HepG2 (cell line): ENCODE measurements at regions not wholly inside any gene's neighbourhood (a gene's known extent, or its start where the extent isn't known, plus 50 kb on each side); places are given as distances from the start of the nearest gene placed in this dataset.

Source experiments
- ATAC-seq: fragments of 200-7000 bp; cut with Tn5 transposase; 3 replicates; pipeline ENCODE4 v1.9.1; 2020; ENCODE audit warnings: mild to moderate bottlenecking, moderate library complexity
- BruUV-seq: library from RNA; stranded (reverse); fragments of 400-500 nt; replicated peaks from 2 replicates; lab custom pipeline; 2021; lab: Mats Ljungman, UMichigan
- CTCF ChIA-PET: fragments of 300-600 bp; formaldehyde crosslinking; extraction: SDS; loops from one replicate; lab custom pipeline; 2021; ENCODE audit warnings: low total read pairs, inconsistent platforms, low intra/inter-chr PET ratio; lab: Yijun Ruan, JAX
- POLR2A ChIA-PET: fragments of 350-600 bp; sonication (Branson Sonifier 250); formaldehyde crosslinking; loops from one replicate; lab custom pipeline; 2020; ENCODE audit warnings: antibody characterized with exemption, inconsistent platforms; lab: Yijun Ruan, JAX
- DNase-seq: peaks from one replicate; pipeline ENCODE4 v3.0.0-alpha.2; 2015; ENCODE audit warnings: low spot score
- FAIRE-seq: peaks from 3 replicates; lab custom pipeline; 2011; peaks lifted over from hg19 to GRCh38; lab: Jason Lieb, UNC
- H2AFZ ChIP-seq: one replicate; pipeline ENCODE4 v1.6.1; 2011; ENCODE audit warnings: low read length, inconsistent platforms
- H3K27ac ChIP-seq: fragments of 300-600 bp; 3 replicates; pipeline ENCODE4 v1.8.0; 2011; ENCODE audit warnings: mixed run types, mild to moderate bottlenecking, mixed read lengths, low read length, inconsistent platforms; ENCODE audit not compliant: insufficient read depth; ENCODE audit errors: extremely low read length
- H3K27me3 ChIP-seq, 2 experiments: fragments of 200-600 bp in 1 of 2; 2 replicates in 1 of 2; 3 replicates in 1 of 2; pipeline versions ENCODE4 v1.6.0 to v1.8.0; 2011; ENCODE audit warnings: low read length in 2 of 2, mild to moderate bottlenecking in 2 of 2, moderate library complexity in 2 of 2, inconsistent platforms in 1 of 2; ENCODE audit not compliant: insufficient read depth in 2 of 2, control insufficient read depth in 1 of 2
- H3K36me3 ChIP-seq, 2 experiments: fragments of 200-600 bp in 1 of 2; replicated peaks in 1 of 2; 2 replicates in 1 of 2; 3 replicates in 1 of 2; pipeline versions ENCODE4 v1.5.1 to v1.8.0; 2011; ENCODE audit warnings: low read length in 2 of 2, inconsistent platforms in 1 of 2; ENCODE audit not compliant: insufficient read depth in 2 of 2, control insufficient read depth in 1 of 2
- H3K4me1 ChIP-seq: 2 replicates; pipeline ENCODE4 v1.5.1; 2012; ENCODE audit warnings: low read length, inconsistent platforms; ENCODE audit not compliant: insufficient read depth
- H3K4me2 ChIP-seq: 2 replicates; pipeline ENCODE4 v1.6.0; 2011; ENCODE audit warnings: low read depth, low read length, inconsistent platforms
- H3K4me3 ChIP-seq, 3 experiments: fragments of 200-600 bp in 1 of 3; sonication (generic), shearing (Covaris generic) in 1 of 3; replicated peaks in 1 of 3; 2 replicates each; pipeline ENCODE4 v1.5.1; 2011 to 2016; ENCODE audit warnings: low read length in 3 of 3, inconsistent platforms in 2 of 3, low read depth in 2 of 3, mild to moderate bottlenecking in 2 of 3, control low read depth in 1 of 3, mixed read lengths in 1 of 3; ENCODE audit not compliant: insufficient read depth in 1 of 3
- H3K79me2 ChIP-seq: one replicate; pipeline ENCODE4 v1.6.1; 2011; ENCODE audit warnings: low read length, inconsistent platforms; ENCODE audit not compliant: insufficient read depth
- H3K9ac ChIP-seq: 2 replicates; pipeline ENCODE4 v1.6.0; 2011; ENCODE audit warnings: mild to moderate bottlenecking, low read depth, low read length, inconsistent platforms; ENCODE audit not compliant: insufficient read depth
- H3K9me3 ChIP-seq: 2 replicates; pipeline ENCODE4 v1.5.1; 2012; ENCODE audit warnings: mild to moderate bottlenecking, low read length
- H4K20me1 ChIP-seq: 2 replicates; pipeline ENCODE4 v1.6.0; 2011; ENCODE audit warnings: inconsistent platforms, mild to moderate bottlenecking, low read length, moderate library complexity; ENCODE audit not compliant: insufficient read depth
- ATF7-NPFF ChIP-seq: sonication (generic); formaldehyde crosslinking; IDR thresholded peaks from 2 replicates; pipeline ENCODE4 v1.8.1; 2023; ENCODE audit warnings: mild to moderate bottlenecking, low read depth, missing genetic modification reagents, moderate library complexity
- EP300 ChIP-seq, 3 experiments: sonication (generic) in 1 of 3; formaldehyde crosslinking in 1 of 3; IDR thresholded peaks; 2 replicates each; pipeline versions ENCODE4 v1.5.1 to v1.6.1; 2011 to 2020; ENCODE audit warnings: low read depth in 2 of 3, low read length in 2 of 3, borderline replicate concordance in 1 of 3, improper control_type of control experiment in 1 of 3, mild to moderate bottlenecking in 1 of 3, missing genetic modification reagents in 1 of 3, moderate library complexity in 1 of 3
- FOXC1 ChIP-seq: sonication (generic); formaldehyde crosslinking; IDR thresholded peaks from 2 replicates; pipeline ENCODE4 v1.8.0; 2022; ENCODE audit warnings: mild to moderate bottlenecking, missing genetic modification reagents, borderline replicate concordance
- GATAD2A ChIP-seq: IDR thresholded peaks from 2 replicates; pipeline ENCODE4 v1.6.1; 2016
- SOX5 ChIP-seq: IDR thresholded peaks from 2 replicates; pipeline ENCODE4 v1.6.1; 2016; ENCODE audit warnings: borderline replicate concordance
- ZNF652 ChIP-seq: IDR thresholded peaks from 2 replicates; pipeline ENCODE4 v1.6.1; 2016; ENCODE audit warnings: low read depth, borderline replicate concordance
- ZNF7 ChIP-seq: IDR thresholded peaks from 2 replicates; pipeline ENCODE4 v1.6.1; 2016; ENCODE audit warnings: missing biosample characterization, missing genetic modification reagents
- WGBS: methylation state at CpG from one replicate; pipeline ENCODE4 v1.1.6; 2017; ENCODE audit warnings: low lambda C conversion rate; 5-methylcytosine and 5-hydroxymethylcytosine counted together
- in situ Hi-C: cut with HindIII; loops from 2 replicates; pipeline ENCODE4 v1.10.0; 2017; ENCODE audit warnings: low pct_unique_long_range_greater_than_20kb; ENCODE audit not compliant: extremely low pct_ligation_motif_present
- intact Hi-C: fragments of 100-400 bp; cut with micrococcal nuclease; formaldehyde crosslinking; loops from one replicate; pipeline ENCODE4 v1.10.0; 2022; ENCODE audit not compliant: unreplicated experiment
- TF ChIP-seq, protein P1 (sequence below): sonication (generic); formaldehyde crosslinking; IDR thresholded peaks from 2 replicates; pipeline ENCODE4 v1.4.0; 2020; ENCODE audit warnings: mild to moderate bottlenecking, missing genetic modification reagents, borderline replicate concordance

- TF ChIP-seq GATAD2A (CRISPR knock-in tag) = 0 out of 2 replicates have a peak, but pooled peaks have one; percentile 15
- TF ChIP-seq EP300 (IDR thresholded peaks at IDR 0.05; ENCODE audit: low read depth in 2 of 2, low read length in 2 of 2) = 0 out of 4 replicates have a peak, but pooled peaks of 1 of the 2 experiments have one; percentile 14
- TF ChIP-seq EP300 (CRISPR knock-in tag; IDR thresholded peaks at IDR 0.05; ENCODE audit: borderline replicate concordance) = no peak
- TF ChIP-seq, protein P1, sequence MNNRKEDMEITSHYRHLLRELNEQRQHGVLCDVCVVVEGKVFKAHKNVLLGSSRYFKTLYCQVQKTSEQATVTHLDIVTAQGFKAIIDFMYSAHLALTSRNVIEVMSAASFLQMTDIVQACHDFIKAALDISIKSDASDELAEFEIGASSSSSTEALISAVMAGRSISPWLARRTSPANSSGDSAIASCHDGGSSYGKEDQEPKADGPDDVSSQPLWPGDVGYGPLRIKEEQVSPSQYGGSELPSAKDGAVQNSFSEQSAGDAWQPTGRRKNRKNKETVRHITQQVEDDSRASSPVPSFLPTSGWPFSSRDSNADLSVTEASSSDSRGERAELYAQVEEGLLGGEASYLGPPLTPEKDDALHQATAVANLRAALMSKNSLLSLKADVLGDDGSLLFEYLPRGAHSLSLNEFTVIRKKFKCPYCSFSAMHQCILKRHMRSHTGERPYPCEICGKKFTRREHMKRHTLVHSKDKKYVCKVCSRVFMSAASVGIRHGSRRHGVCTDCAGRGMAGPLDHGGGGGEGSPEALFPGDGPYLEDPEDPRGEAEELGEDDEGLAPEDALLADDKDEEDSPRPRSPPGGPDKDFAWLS = no peak
- TF ChIP-seq FOXC1 (CRISPR knock-in tag) = no peak
- TF ChIP-seq SOX5 = no peak
- TF ChIP-seq ZNF7 (CRISPR knock-in tag) = no peak
- TF ChIP-seq ZNF652 (CRISPR knock-in tag) = peak; percentile 24; the same call in 1 of the 2 replicates
- no peak for TF ChIP-seq ATF7-NPFF
- H2AFZ ChIP-seq = no peak overlapping the region
- DNase-seq (peak; percentile 21), ATAC-seq (no peak), FAIRE-seq (no peak)
- H3K4me3 ChIP-seq = no peak overlapping the region
- H3K4me1 ChIP-seq = peaks cover 97% of the 10 kb centered on the region
- in situ Hi-C loops = no loop called here
- peak overlapping the region; percentile 83 for H3K27ac ChIP-seq
- H3K9me3 ChIP-seq = no peaks in the 10 kb centered on the region
- no peak overlapping the region for H3K9ac ChIP-seq
- H3K79me2 ChIP-seq = peaks cover 2% of the 10 kb centered on the region
- H4K20me1 ChIP-seq = no peaks in the 10 kb centered on the region
- WGBS = 28% methylated on average over 1 of the region's 1 CpG
- H3K27me3 ChIP-seq = no peaks in the 10 kb centered on the region
- POLR2A ChIA-PET = interaction anchor here (1.1 to 3.4 kb wide), 4 partner anchors 76 to 185 kb away, joined by 3 to 34 read pairs (median 8); no protein-coding TSS in a partner anchor
- CTCF ChIA-PET = no interaction called here
- BruUV-seq = no TSS peak
- intact Hi-C loops = loop anchor here (5.0 kb wide), 1 partner anchor 55 kb away; no protein-coding TSS in a partner anchor
- no peaks in the 10 kb centered on the region for H3K36me3 ChIP-seq
- H3K4me2 ChIP-seq = no peak overlapping the region
Measured at GRCh38 chrX:20437683-20438082, 171.0 kb upstream of the RPS6KA3 start.
